Fibroblast of the conjunctiva (primary cell): ENCODE measurements at regions not wholly inside any gene's neighbourhood (a gene's known extent, or its start where the extent isn't known, plus 50 kb on each side); places are given as distances from the start of the nearest gene placed in this dataset.

ENCODE experiments used
- DNase-seq: peaks from one replicate; pipeline ENCODE4 v3.0.0-alpha.2; 2010; ENCODE audit warnings: low read depth

GRCh38 chr14:49464885-49465284, 121.3 kb downstream of the RPS29 start:
- no peak for DNase-seq

- DNase-seq, result no peak
Observed at GRCh38 chr14:49463146-49463545, 123.0 kb downstream of the RPS29 start.

GRCh38 chr14:49461529-49462401, 124.4 kb downstream of the RPS29 start:
- DNase-seq, result peak; percentile 68

- no peak for DNase-seq
Observed at GRCh38 chr14:49460662-49461061, 125.5 kb downstream of the RPS29 start.

GRCh38 chr14:49456589-49456988, 129.6 kb downstream of the RPS29 start:
- no peak for DNase-seq

- DNase-seq, result no peak
Observed at GRCh38 chr14:49451938-49452337, 134.2 kb downstream of the RPS29 start.

- DNase-seq, result no peak
Observed at GRCh38 chr14:49449749-49450148, 136.4 kb downstream of the RPS29 start.

GRCh38 chr14:49447540-49448107, 138.6 kb downstream of the RPS29 start:
- no peak for DNase-seq

GRCh38 chr14:49446801-49447200, 139.4 kb downstream of the RPS29 start:
- no peak for DNase-seq

- DNase-seq, result no peak
Observed at GRCh38 chr14:49438256-49438770, 147.9 kb downstream of the RPS29 start.

GRCh38 chr14:49428076-49428475, 158.1 kb downstream of the RPS29 start:
- no peak for DNase-seq

GRCh38 chr14:49427117-49427516, 159.1 kb downstream of the RPS29 start:
- no peak for DNase-seq

GRCh38 chr14:49425921-49426320, 160.3 kb downstream of the RPS29 start:
- no peak for DNase-seq

GRCh38 chr14:49424436-49425331, 161.5 kb downstream of the RPS29 start:
- no peak for DNase-seq

- no peak for DNase-seq
Observed at GRCh38 chr14:49420201-49420600, 166.0 kb downstream of the RPS29 start.

GRCh38 chr14:49418789-49419188, 167.4 kb downstream of the RPS29 start:
- no peak for DNase-seq

- no peak for DNase-seq
Observed at GRCh38 chr14:49417790-49418189, 168.4 kb downstream of the RPS29 start.

- DNase-seq, result no peak
Observed at GRCh38 chr14:49408187-49408933, 177.8 kb downstream of the RPS29 start.

- DNase-seq, result peak; percentile 8
Observed at GRCh38 chr14:49405291-49405690, 180.9 kb downstream of the RPS29 start.

- no peak for DNase-seq
Observed at GRCh38 chr14:49401373-49401772, 184.8 kb downstream of the RPS29 start.

- no peak for DNase-seq
Observed at GRCh38 chr14:49396801-49397200, 189.4 kb downstream of the RPS29 start.

- DNase-seq, result no peak
Observed at GRCh38 chr14:49381778-49382177, 204.4 kb downstream of the RPS29 start.
